GM12891 (cell line): ENCODE measurements at regions not wholly inside any gene's neighbourhood (a gene's known extent, or its start where the extent isn't known, plus 50 kb on each side); places are given as distances from the start of the nearest gene placed in this dataset.

Source experiments
- POLR2A ChIP-seq: IDR thresholded peaks from 2 replicates; pipeline ENCODE4 v1.6.1; 2011; ENCODE audit warnings: low read depth, low read length, control low read depth
- POLR2AphosphoS5 ChIP-seq: IDR thresholded peaks from 2 replicates; pipeline ENCODE4 v1.6.1; 2011; ENCODE audit warnings: low read depth, low read length, control low read depth

- TF ChIP-seq POLR2A (no peak), POLR2AphosphoS5 (no peak)
These were observed 215.6 kb upstream of the PPARGC1A start for GRCh38 chr4:24105327-24106038.
